COLO829 (cell line): ENCODE measurements at regions not wholly inside any gene's neighbourhood (a gene's known extent, or its start where the extent isn't known, plus 50 kb on each side); places are given as distances from the start of the nearest gene placed in this dataset.
"Not testable (repeated sequence)": the region's sequence is repeated elsewhere in the genome, so short reads cannot be mapped to it uniquely, and the experiment has no call there.

Experiments used
- DNase-seq: peaks from one replicate; pipeline ENCODE4 v3.0.0; 2012; ENCODE audit warnings: low spot score

GRCh38 chr16:9014389-9014788, 50.7 kb upstream of the USP7 start:
- no peak for DNase-seq

GRCh38 chr16:9015489-9015888, 51.8 kb upstream of the USP7 start:
- no peak for DNase-seq

GRCh38 chr16:9016005-9016404, 52.3 kb upstream of the USP7 start:
- DNase-seq, result not testable (repeated sequence)

GRCh38 chr16:9016824-9017223, 53.1 kb upstream of the USP7 start:
- DNase-seq, result peak; percentile 49

GRCh38 chr16:9027070-9027799, 63.5 kb upstream of the USP7 start:
- DNase-seq, result no peak

- not testable (repeated sequence) for DNase-seq
Measured at GRCh38 chr16:9028491-9028890, 63.0 kb upstream of the HAPSTR1 start.

- no peak for DNase-seq
Measured at GRCh38 chr16:9031107-9031506, 60.3 kb upstream of the HAPSTR1 start.

GRCh38 chr16:9033125-9033830, 58.2 kb upstream of the HAPSTR1 start:
- DNase-seq, result peak; percentile 67

- DNase-seq, result no peak
Measured at GRCh38 chr16:9034056-9034455, 57.4 kb upstream of the HAPSTR1 start.

GRCh38 chr16:9035996-9036395, 55.4 kb upstream of the HAPSTR1 start:
- DNase-seq, result peak; percentile 48

GRCh38 chr16:9039210-9039609, 52.2 kb upstream of the HAPSTR1 start:
- no peak for DNase-seq

GRCh38 chr16:9040800-9041412, 50.5 kb upstream of the HAPSTR1 start:
- DNase-seq, result peak; percentile 61
